T47D (cell line): ENCODE measurements at regions not wholly inside any gene's neighbourhood (a gene's known extent, or its start where the extent isn't known, plus 50 kb on each side); places are given as distances from the start of the nearest gene placed in this dataset.

Experiments used
- DNase-seq, 2 experiments: peaks; one replicate each; pipeline versions ENCODE4 v3.0.0 to v3.0.0-alpha.2; 2011 to 2012; ENCODE audit warnings: low read depth in 1 of 2, low spot score in 1 of 2
- JUND ChIP-seq: IDR thresholded peaks from 2 replicates; pipeline ENCODE4 v1.6.1; 2012; ENCODE audit warnings: low read depth
- in situ Hi-C: cut with HindIII; loops from 2 replicates; pipeline ENCODE4 v1.10.0; 2016; ENCODE audit warnings: low sequenced_read_pairs, low pct_unique_long_range_greater_than_20kb

DNA sequence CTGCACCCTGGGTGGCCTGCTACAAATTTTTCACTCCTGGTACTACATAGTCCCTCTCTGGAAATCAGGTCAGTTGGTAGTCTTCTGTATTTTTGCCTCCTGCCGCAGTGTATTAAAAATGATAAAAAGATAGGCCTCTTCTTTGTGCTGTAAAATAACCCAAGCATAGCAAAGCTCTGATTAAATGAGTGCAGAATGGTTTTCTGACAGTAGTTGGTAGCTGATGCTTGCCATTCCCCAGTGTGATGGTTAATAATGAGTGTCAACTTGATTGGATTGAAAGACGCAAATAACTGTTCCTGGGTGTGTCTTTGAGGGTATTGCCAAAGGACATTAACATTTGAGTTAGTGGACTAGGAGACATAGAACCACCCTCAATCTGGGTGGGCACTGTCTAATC, 264.4 kb upstream of the ZNF717 start:
- in situ Hi-C loops = no loop called here
- DNase-seq = no peak
- no peak for TF ChIP-seq JUND

- TF ChIP-seq JUND = no peak
- in situ Hi-C loops = no loop called here
- DNase-seq = no peak
Measured at GRCh38 chr3:76051145-76051544, 265.8 kb upstream of the ZNF717 start.

DNA sequence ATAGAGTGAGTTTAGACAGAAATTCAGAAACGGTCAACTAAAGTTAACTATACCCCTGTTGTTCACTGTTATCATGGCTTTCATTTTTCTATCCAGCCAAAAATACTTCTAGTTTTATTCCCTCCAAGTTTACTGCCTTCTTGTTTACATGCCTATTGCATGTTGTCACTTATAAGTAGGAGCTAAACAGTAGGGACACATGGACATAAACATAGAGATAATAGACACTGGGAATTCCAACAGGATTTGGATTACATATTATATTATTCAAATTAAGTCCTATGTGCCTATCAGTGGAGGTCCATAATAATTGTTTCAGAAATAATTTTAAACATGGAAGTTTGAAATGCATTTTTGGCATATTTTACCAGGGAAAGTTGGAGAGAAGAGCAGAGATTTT, 269.1 kb upstream of the ZNF717 start:
- in situ Hi-C loops = no loop called here
- DNase-seq = no peak
- no peak for TF ChIP-seq JUND

- in situ Hi-C loops = no loop called here
- no peak for DNase-seq
- no peak for TF ChIP-seq JUND
Measured at GRCh38 chr3:76061654-76062053, 276.3 kb upstream of the ZNF717 start.

DNA sequence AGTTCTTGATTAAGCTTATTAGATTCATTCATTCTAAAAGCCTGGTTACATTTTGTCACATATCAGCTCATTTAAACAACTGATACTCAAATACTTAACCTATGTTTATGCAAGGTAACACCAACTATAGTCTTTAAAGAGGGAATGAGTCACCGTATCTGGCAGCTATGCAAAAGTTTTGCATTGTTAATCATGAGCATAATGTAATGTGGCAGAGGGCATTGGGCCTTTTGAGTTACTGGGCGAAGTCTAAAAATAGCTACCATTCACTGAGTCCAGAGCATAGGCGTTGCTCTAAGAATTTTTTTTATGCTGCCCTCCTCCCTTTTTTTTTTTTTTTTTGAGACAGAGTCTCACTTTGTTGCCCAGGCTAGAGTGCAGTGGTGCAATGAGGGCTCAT, 277.7 kb upstream of the ZNF717 start:
- in situ Hi-C loops = no loop called here
- no peak for DNase-seq
- TF ChIP-seq JUND = no peak

DNA sequence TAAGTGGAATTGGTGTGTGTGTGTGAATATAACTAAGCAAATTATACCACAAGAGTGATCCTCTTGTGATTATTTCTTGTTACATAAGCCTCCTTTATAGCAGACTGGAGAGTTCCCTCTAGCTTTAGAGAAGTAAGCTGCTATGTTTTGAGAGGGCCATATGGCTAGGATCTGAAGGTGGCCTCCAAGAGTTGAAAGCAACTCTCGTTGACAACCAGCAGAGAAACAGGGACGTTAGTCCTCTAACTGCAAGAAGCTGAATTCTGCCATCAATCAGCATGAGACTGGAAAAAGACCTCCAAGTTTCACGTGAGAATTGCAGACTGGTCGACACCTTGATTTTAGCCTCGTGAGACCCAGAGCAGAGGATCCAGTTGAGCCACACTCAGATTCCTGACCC, 278.5 kb upstream of the ZNF717 start:
- TF ChIP-seq JUND = no peak

DNA sequence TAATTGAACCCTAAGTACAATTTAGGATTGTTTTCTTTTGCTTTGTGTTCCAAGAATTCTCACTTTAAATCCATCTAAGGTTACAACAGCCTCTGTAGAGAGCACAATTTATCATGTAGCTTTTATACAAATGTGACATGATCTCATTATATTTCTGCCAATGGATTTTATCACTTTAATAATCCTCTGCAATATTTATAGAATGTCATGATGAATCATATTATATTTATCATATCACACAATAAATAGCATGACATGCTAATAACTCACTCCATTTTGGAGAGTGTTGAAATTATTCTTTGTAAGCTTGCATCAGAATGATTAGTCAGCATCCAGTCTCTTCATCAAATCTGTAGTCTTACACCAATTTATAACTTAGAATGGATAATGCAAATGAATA, 280.6 kb upstream of the ZNF717 start:
- DNase-seq = no peak
- TF ChIP-seq JUND = no peak
- in situ Hi-C loops = no loop called here

More for the DNA sequence above, 278.5 kb upstream of the ZNF717 start:
- DNase-seq = no peak
- in situ Hi-C loops = no loop called here

DNA sequence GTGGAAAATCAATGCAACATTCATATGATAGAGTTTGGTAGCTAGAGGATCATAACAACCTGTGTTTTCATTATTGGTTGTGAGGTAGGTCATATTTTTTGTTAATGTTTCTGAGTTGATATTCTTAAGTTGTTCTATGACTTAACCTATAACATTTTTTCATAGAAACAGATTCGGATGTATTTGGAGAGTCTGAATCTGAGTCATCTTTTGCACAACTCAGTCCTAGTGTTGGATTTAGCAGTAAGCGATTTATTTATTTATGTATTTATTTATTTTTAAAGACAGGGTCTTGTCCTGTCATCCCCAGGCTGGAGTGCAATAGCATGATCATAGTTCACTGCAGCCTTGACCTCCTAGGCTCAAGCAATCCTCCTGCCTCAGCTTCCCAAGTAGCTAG, 292.8 kb upstream of the ZNF717 start:
- no peak for TF ChIP-seq JUND
- in situ Hi-C loops = no loop called here
- no peak for DNase-seq

DNA sequence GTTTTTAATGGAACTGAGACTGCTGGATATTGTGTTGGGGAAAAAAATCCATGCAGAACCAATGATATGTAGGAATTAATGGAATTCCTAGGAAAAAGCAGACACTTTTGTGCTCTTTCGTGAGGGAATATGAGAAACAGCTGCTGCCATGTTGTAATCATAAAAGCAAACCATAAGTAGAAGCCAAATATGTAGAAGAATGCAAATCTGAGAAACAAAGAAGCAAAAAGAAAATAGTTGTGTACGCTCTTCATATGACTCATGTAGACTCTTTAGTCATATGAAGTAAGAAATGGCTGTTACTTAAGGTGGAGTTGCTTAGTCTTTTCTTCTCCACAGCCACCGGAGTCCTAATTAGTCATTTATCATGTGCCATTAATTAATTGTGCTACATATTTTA, 298.6 kb upstream of the ZNF717 start:
- DNase-seq = no peak
- no peak for TF ChIP-seq JUND
- in situ Hi-C loops = no loop called here

GRCh38 chr3:76096036-76096435, 310.7 kb upstream of the ZNF717 start:
- no peak for DNase-seq
- no peak for TF ChIP-seq JUND
- in situ Hi-C loops = no loop called here

DNA sequence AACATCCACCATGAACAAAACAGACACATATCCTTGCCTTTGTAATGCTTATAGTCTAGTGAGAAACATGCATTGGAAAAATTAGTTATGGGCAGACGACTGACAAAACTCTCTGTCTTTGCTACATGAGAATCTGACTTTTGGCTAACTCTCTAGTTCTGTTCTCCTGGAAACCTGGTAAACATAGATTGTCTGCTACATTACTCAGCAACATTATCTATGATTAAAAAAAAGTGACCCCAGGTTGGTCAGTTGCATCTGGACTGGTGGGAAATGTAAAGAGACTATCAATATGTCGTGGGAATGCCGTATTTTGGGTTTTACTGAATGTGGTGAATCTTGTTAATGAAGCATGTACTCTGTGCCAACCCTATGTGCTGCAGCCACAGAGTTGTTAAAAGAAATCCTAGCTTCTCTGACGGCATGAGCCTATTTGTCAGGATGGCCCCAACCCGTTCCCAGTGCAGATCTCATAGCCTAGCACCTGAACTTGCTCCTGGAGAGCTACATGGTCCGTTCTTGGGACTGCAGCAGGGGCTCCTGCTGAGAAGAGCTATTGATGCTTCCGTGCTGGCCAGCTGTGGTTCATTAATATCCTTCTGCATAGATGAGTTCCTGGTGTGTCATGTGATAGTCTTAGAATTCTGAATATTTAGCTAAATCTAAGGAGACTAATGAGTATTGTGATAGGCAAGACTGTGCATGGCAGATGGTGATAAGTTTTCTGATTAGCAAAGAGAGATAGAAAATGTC, 311.7 kb upstream of the ZNF717 start:
- TF ChIP-seq JUND = no peak
- DNase-seq = no peak
- in situ Hi-C loops = no loop called here

DNA sequence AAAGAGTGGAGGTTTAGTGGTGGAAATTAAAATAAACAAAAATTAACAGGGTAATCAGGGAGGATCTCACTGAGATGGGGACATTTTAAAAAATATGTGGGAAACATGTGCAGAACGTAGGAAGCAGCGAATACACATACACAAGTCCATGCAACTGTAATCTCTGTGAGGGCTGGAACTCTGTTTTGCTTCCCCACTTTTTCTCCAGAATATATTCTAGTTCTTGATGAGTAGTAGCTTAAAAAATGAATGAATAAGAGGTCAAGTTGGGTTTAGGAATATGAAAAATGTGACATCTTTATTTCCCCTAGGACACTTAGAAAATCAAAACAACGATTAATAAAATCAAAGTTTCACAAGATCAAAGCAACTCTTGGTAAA, 312.2 kb upstream of the ZNF717 start:
- no peak for DNase-seq
- TF ChIP-seq JUND = no peak
- in situ Hi-C loops = no loop called here

DNA sequence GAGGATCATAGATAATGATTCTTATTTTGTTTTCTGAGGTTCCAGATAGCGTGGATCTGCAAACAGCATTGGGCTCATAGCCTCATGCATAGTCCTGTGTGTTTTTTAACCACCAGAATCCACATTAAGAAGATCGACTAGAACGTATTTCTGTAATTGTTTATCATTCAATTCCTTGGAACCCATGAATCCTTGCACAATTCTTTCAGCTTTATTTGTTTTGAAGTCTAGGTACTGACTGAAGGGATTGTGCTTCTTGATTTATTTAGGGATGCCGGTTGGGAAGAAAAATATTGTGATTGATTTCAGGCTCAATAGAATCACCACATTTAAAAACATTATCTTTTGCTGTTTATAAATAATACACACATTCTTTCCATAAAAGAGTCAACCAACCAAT, 314.6 kb upstream of the ZNF717 start:
- in situ Hi-C loops = no loop called here
- no peak for DNase-seq
- TF ChIP-seq JUND = no peak

GRCh38 chr3:76107935-76108570, 322.7 kb upstream of the ZNF717 start:
- in situ Hi-C loops = no loop called here
- DNase-seq = peak; percentile 9 to 44
- no peak for TF ChIP-seq JUND
